HG03175 (cell line): ENCODE measurements at regions not wholly inside any gene's neighbourhood (a gene's known extent, or its start where the extent isn't known, plus 50 kb on each side); places are given as distances from the start of the nearest gene placed in this dataset.

Source experiments
- ATAC-seq: cut with Tn5 transposase; IDR thresholded peaks from one replicate; pipeline ENCODE4 v1.9.1; 2021; ENCODE audit warnings: mild to moderate bottlenecking, moderate library complexity; ENCODE audit not compliant: unreplicated experiment

GRCh38 chr18:68623342-68623741 is 91.6 kb downstream of the TMX3 start:
- ATAC-seq = peak; percentile 77

- no peak for ATAC-seq
Observed at GRCh38 chr18:68611311-68611710, 103.6 kb downstream of the TMX3 start.

GRCh38 chr18:68608851-68609490 is 105.9 kb downstream of the TMX3 start:
- no peak for ATAC-seq

- ATAC-seq = no peak
Observed at GRCh38 chr18:68607852-68608251, 107.1 kb downstream of the TMX3 start.

- no peak for ATAC-seq
Observed at GRCh38 chr18:68604256-68604655, 110.7 kb downstream of the TMX3 start.

- ATAC-seq = no peak
Observed at GRCh38 chr18:68596016-68596415, 118.9 kb downstream of the TMX3 start.

- no peak for ATAC-seq
Observed at GRCh38 chr18:68588169-68588568, 126.7 kb downstream of the TMX3 start.

- no peak for ATAC-seq
Observed at GRCh38 chr18:68583685-68584084, 131.2 kb downstream of the TMX3 start.

GRCh38 chr18:68574311-68574710 is 140.6 kb downstream of the TMX3 start:
- no peak for ATAC-seq

GRCh38 chr18:68569936-68570335 is 145.0 kb downstream of the TMX3 start:
- ATAC-seq = no peak

- ATAC-seq = no peak
Observed at GRCh38 chr18:68568364-68569155, 146.3 kb downstream of the TMX3 start.

GRCh38 chr18:68566991-68567390 is 147.9 kb downstream of the TMX3 start:
- ATAC-seq = no peak

GRCh38 chr18:68564961-68565360 is 149.9 kb downstream of the TMX3 start:
- ATAC-seq = no peak

GRCh38 chr18:68564351-68564750 is 150.6 kb downstream of the TMX3 start:
- no peak for ATAC-seq

GRCh38 chr18:68560128-68560527 is 154.8 kb downstream of the TMX3 start:
- ATAC-seq = no peak

- no peak for ATAC-seq
Observed at GRCh38 chr18:68557183-68557582, 157.7 kb downstream of the TMX3 start.

- ATAC-seq = no peak
Observed at GRCh38 chr18:68555879-68556301, 159.0 kb downstream of the TMX3 start.

GRCh38 chr18:68548904-68549870 is 165.7 kb downstream of the TMX3 start:
- no peak for ATAC-seq

GRCh38 chr18:68543344-68543743 is 171.6 kb downstream of the TMX3 start:
- ATAC-seq = no peak

- ATAC-seq = no peak
Observed at GRCh38 chr18:68542846-68543245, 172.1 kb downstream of the TMX3 start.

- no peak for ATAC-seq
Observed at GRCh38 chr18:68533641-68534040, 181.3 kb downstream of the TMX3 start.
